WTC11 (cell line): ENCODE measurements at regions not wholly inside any gene's neighbourhood (a gene's known extent, or its start where the extent isn't known, plus 50 kb on each side); places are given as distances from the start of the nearest gene placed in this dataset.

Experiments used
- ATAC-seq: fragments of 200-7000 bp; cut with Tn5 transposase; 2 replicates; pipeline ENCODE4 v1.10.0; 2021; ENCODE audit warnings: mild to moderate bottlenecking, moderate library complexity
- CTCF ChIA-PET: fragments of 300-600 bp; sonication (Branson Sonifier 250); formaldehyde crosslinking; loops from one replicate; lab custom pipeline; 2021; ENCODE audit warnings: antibody characterized with exemption; lab: Charles Lee
- POLR2A ChIA-PET: fragments of 350-600 bp; sonication (Branson Sonifier 250); formaldehyde crosslinking; loops from one replicate; lab custom pipeline; 2021; ENCODE audit warnings: antibody characterized with exemption; lab: Charles Lee
- DNase-seq: peaks from one replicate; pipeline ENCODE4 v3.0.0; 2021; ENCODE audit warnings: low spot score
- H3K27ac Mint-ChIP-seq: 2 replicates; pipeline ENCODE4 v1.8.0; 2021; ENCODE audit warnings: mixed read lengths
- H3K27me3 Mint-ChIP-seq: 2 replicates; pipeline ENCODE4 v1.8.0; 2021; ENCODE audit warnings: low read depth, mild to moderate bottlenecking, moderate library complexity, mixed read lengths
- H3K36me3 Mint-ChIP-seq: 2 replicates; pipeline ENCODE4 v1.8.0; 2021; ENCODE audit warnings: mixed read lengths
- H3K4me1 Mint-ChIP-seq: 2 replicates; pipeline ENCODE4 v1.8.0; 2022; ENCODE audit warnings: mixed read lengths
- H3K4me3 Mint-ChIP-seq: 2 replicates; pipeline ENCODE4 v1.8.0; 2021; ENCODE audit warnings: mild to moderate bottlenecking, moderate library complexity, mixed read lengths
- H3K9me3 Mint-ChIP-seq: 2 replicates; pipeline ENCODE4 v1.8.0; 2021; ENCODE audit warnings: mixed read lengths
- ATF6 ChIP-seq: sonication (generic); formaldehyde crosslinking; IDR thresholded peaks from 2 replicates; pipeline ENCODE4 v1.8.1; 2023; ENCODE audit warnings: mild to moderate bottlenecking, missing genetic modification reagents
- CBFB ChIP-seq: sonication (generic); formaldehyde crosslinking; IDR thresholded peaks from 2 replicates; pipeline ENCODE4 v1.8.1; 2022; ENCODE audit warnings: mild to moderate bottlenecking, low read depth, missing genetic modification reagents
- CREB1 ChIP-seq: sonication (generic); formaldehyde crosslinking; IDR thresholded peaks from 2 replicates; pipeline ENCODE4 v1.8.0; 2023; ENCODE audit warnings: mild to moderate bottlenecking, missing genetic modification reagents
- CREM ChIP-seq: sonication (generic); formaldehyde crosslinking; IDR thresholded peaks from 2 replicates; pipeline ENCODE4 v1.8.1; 2022; ENCODE audit warnings: mild to moderate bottlenecking, missing genetic modification reagents, moderate library complexity
- ERG ChIP-seq: fragments of 250-450 bp; sonication (Bioruptor Pico); IDR thresholded peaks from 2 replicates; pipeline ENCODE4 v1.8.0; 2021; ENCODE audit warnings: mild to moderate bottlenecking
- ETV6 ChIP-seq: sonication (generic); formaldehyde crosslinking; IDR thresholded peaks from 2 replicates; pipeline ENCODE4 v1.8.1; 2022; ENCODE audit warnings: mild to moderate bottlenecking, missing genetic modification reagents
- FOXJ3 ChIP-seq: sonication (generic); formaldehyde crosslinking; IDR thresholded peaks from 2 replicates; pipeline ENCODE4 v1.9.0; 2021; ENCODE audit warnings: missing genetic modification reagents, mild to moderate bottlenecking, borderline replicate concordance
- FOXP1 ChIP-seq: sonication (generic); formaldehyde crosslinking; IDR thresholded peaks from 2 replicates; pipeline ENCODE4 v1.8.0; 2022; ENCODE audit warnings: missing genetic modification reagents, mild to moderate bottlenecking, moderate library complexity, borderline replicate concordance
- GRHL2 ChIP-seq: fragments of 250-450 bp; sonication (Bioruptor Pico); IDR thresholded peaks from 2 replicates; pipeline ENCODE4 v1.8.0; 2022; ENCODE audit warnings: mild to moderate bottlenecking, moderate library complexity; ENCODE audit not compliant: insufficient replicate concordance, severe bottlenecking
- IRF2 ChIP-seq: sonication (generic); formaldehyde crosslinking; IDR thresholded peaks from 2 replicates; pipeline ENCODE4 v1.8.0; 2022; ENCODE audit warnings: low read depth, missing genetic modification reagents, borderline replicate concordance
- NFE2L1 ChIP-seq: sonication (generic); formaldehyde crosslinking; IDR thresholded peaks from 2 replicates; pipeline ENCODE4 v1.8.1; 2023; ENCODE audit warnings: missing genetic modification reagents
- NR1H2 ChIP-seq: sonication (generic); formaldehyde crosslinking; IDR thresholded peaks from 2 replicates; pipeline ENCODE4 v1.9.0; 2021; ENCODE audit warnings: mild to moderate bottlenecking, moderate library complexity, missing genetic modification reagents
- NR2C2 ChIP-seq: sonication (generic); formaldehyde crosslinking; IDR thresholded peaks from 2 replicates; pipeline ENCODE4 v1.8.0; 2022; ENCODE audit warnings: mild to moderate bottlenecking, missing genetic modification reagents
- NR3C1 ChIP-seq: sonication (generic); formaldehyde crosslinking; conservative IDR thresholded peaks from 2 replicates; pipeline ENCODE4 v1.8.1; 2023; ENCODE audit warnings: low read depth, mild to moderate bottlenecking, missing genetic modification reagents
- SMAD3 ChIP-seq: sonication (generic); formaldehyde crosslinking; IDR thresholded peaks from 2 replicates; pipeline ENCODE4 v1.8.0; 2022; ENCODE audit warnings: missing genetic modification reagents, mild to moderate bottlenecking, borderline replicate concordance
- SP1 ChIP-seq: sonication (generic); formaldehyde crosslinking; conservative IDR thresholded peaks from 2 replicates; pipeline ENCODE4 v1.8.1; 2022; ENCODE audit warnings: missing genetic modification reagents
- USF1 ChIP-seq: sonication (generic); formaldehyde crosslinking; IDR thresholded peaks from 2 replicates; pipeline ENCODE4 v1.8.0; 2022; ENCODE audit warnings: mild to moderate bottlenecking, missing genetic modification reagents
- ZBTB21 ChIP-seq: sonication (generic); formaldehyde crosslinking; IDR thresholded peaks from 2 replicates; pipeline ENCODE4 v1.8.1; 2023; ENCODE audit warnings: mild to moderate bottlenecking, missing genetic modification reagents, borderline replicate concordance
- ZMAT4 ChIP-seq: fragments of 250-450 bp; sonication (Bioruptor Pico); IDR thresholded peaks from 2 replicates; pipeline ENCODE4 v1.9.0; 2021; ENCODE audit warnings: mild to moderate bottlenecking
- ZNF423 ChIP-seq: fragments of 250-450 bp; sonication (Bioruptor Pico); IDR thresholded peaks from 2 replicates; pipeline ENCODE4 v2.1.2; 2022; ENCODE audit warnings: mild to moderate bottlenecking, moderate library complexity
- TF ChIP-seq, protein P1 (sequence below): sonication (generic); formaldehyde crosslinking; IDR thresholded peaks from 2 replicates; pipeline ENCODE4 v1.8.1; 2023; ENCODE audit warnings: mild to moderate bottlenecking, missing genetic modification reagents, moderate library complexity
- TF ChIP-seq, protein P2 (sequence below): sonication (generic); formaldehyde crosslinking; conservative IDR thresholded peaks from 2 replicates; pipeline ENCODE4 v1.8.1; 2022; ENCODE audit warnings: mild to moderate bottlenecking, missing genetic modification reagents
- TF ChIP-seq, protein P3 (sequence below): sonication (generic); formaldehyde crosslinking; IDR thresholded peaks from 2 replicates; pipeline ENCODE4 v1.8.0; 2022; ENCODE audit warnings: mild to moderate bottlenecking, missing genetic modification reagents
- TF ChIP-seq, protein P4 (sequence below): sonication (generic); formaldehyde crosslinking; IDR thresholded peaks from 2 replicates; pipeline ENCODE4 v1.8.0; 2022; ENCODE audit warnings: mild to moderate bottlenecking, missing genetic modification reagents

DNA sequence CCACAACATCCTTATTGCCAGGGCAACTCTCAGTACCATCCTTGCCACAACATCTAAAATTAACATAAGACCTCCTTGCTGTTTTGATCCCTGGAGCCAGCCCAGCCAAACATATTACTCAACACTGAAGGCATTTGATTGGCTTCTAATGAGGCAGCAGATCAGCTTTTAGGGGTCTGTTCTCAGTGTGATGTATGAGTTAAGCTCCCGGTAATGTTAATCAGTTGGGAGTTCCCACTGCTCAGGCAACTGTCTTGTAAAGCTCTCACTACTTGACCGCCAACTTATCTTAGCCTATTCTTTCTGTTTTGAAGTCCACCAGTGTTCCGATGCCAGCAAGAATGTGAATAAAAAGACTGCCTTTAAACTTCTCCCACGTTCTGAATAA, 158.9 kb downstream of the FOXB1 start (continued):
- TF ChIP-seq ERG (CRISPR knock-in tag) (no peak), SMAD3 (CRISPR knock-in tag) (no peak), IRF2 (CRISPR knock-in tag) (no peak), SP1 (CRISPR knock-in tag) (no peak), FOXJ3 (CRISPR knock-in tag) (no peak), NR1H2 (CRISPR knock-in tag) (no peak), ATF6 (CRISPR knock-in tag) (no peak), CREM (CRISPR knock-in tag) (no peak), USF1 (no peak)
- TF ChIP-seq, protein P1, sequence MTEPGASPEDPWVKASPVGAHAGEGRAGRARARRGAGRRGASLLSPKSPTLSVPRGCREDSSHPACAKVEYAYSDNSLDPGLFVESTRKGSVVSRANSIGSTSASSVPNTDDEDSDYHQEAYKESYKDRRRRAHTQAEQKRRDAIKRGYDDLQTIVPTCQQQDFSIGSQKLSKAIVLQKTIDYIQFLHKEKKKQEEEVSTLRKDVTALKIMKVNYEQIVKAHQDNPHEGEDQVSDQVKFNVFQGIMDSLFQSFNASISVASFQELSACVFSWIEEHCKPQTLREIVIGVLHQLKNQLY = no peak
- TF ChIP-seq, protein P2, sequence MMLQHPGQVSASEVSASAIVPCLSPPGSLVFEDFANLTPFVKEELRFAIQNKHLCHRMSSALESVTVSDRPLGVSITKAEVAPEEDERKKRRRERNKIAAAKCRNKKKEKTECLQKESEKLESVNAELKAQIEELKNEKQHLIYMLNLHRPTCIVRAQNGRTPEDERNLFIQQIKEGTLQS = no peak

GRCh38 chr15:60165111-60165510, 161.0 kb downstream of the FOXB1 start:
- H3K27me3 Mint-ChIP-seq = peaks cover 2% of the 10 kb centered on the region; the same call in 1 of the 2 replicates
- peaks cover 25% of the 10 kb centered on the region for H3K4me1 Mint-ChIP-seq
- no peak overlapping the region for H3K4me3 Mint-ChIP-seq
- no peak overlapping the region for H3K27ac Mint-ChIP-seq
- peaks cover 14% of the 10 kb centered on the region for H3K9me3 Mint-ChIP-seq
- no peak for ATAC-seq
- ChIA-PET POLR2A (no interaction called here), CTCF (no interaction called here)
- TF ChIP-seq ETV6 (CRISPR knock-in tag) (no peak), NR2C2 (CRISPR knock-in tag) (no peak), CREB1 (CRISPR knock-in tag) (no peak), FOXP1 (CRISPR knock-in tag) (no peak), GRHL2 (CRISPR knock-in tag) (no peak), CREM (CRISPR knock-in tag) (no peak), ZMAT4 (CRISPR knock-in tag) (no peak), NR3C1 (CRISPR knock-in tag) (no peak), ZBTB21 (no peak), CBFB (CRISPR knock-in tag) (no peak), NFE2L1 (no peak), ZNF423 (CRISPR knock-in tag) (no peak)
- TF ChIP-seq, protein P3, sequence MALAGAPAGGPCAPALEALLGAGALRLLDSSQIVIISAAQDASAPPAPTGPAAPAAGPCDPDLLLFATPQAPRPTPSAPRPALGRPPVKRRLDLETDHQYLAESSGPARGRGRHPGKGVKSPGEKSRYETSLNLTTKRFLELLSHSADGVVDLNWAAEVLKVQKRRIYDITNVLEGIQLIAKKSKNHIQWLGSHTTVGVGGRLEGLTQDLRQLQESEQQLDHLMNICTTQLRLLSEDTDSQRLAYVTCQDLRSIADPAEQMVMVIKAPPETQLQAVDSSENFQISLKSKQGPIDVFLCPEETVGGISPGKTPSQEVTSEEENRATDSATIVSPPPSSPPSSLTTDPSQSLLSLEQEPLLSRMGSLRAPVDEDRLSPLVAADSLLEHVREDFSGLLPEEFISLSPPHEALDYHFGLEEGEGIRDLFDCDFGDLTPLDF (CRISPR knock-in tag) = no peak
- TF ChIP-seq, protein P4, sequence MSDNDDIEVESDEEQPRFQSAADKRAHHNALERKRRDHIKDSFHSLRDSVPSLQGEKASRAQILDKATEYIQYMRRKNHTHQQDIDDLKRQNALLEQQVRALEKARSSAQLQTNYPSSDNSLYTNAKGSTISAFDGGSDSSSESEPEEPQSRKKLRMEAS (CRISPR knock-in tag) = no peak
- 0 out of 2 replicates have a peak, but pooled peaks cover 3% of the 10 kb centered on the region for H3K36me3 Mint-ChIP-seq
- DNase-seq = no peak
